Duodenal mucosa (tissue), 2 donors: ENCODE measurements at regions not wholly inside any gene's neighbourhood (a gene's known extent, or its start where the extent isn't known, plus 50 kb on each side); places are given as distances from the start of the nearest gene placed in this dataset.
"Not testable (repeated sequence)": the region's sequence is repeated elsewhere in the genome, so short reads cannot be mapped to it uniquely, and the experiment has no call there.

Experiments used
- H3K27ac ChIP-seq: one replicate; pipeline ENCODE4 v1.7.0; 2013; ENCODE audit warnings: low read depth, low read length
- H3K27me3 ChIP-seq, 2 donors: one replicate each; pipeline ENCODE4 v1.7.0; 2013; ENCODE audit warnings: low read length in 2 of 2, control low read depth in 1 of 2; ENCODE audit not compliant: insufficient read depth in 2 of 2, control insufficient read depth in 1 of 2
- H3K36me3 ChIP-seq, 2 donors: one replicate each; pipeline ENCODE4 v1.7.0; 2013; ENCODE audit warnings: low read length in 2 of 2, control low read depth in 1 of 2; ENCODE audit not compliant: insufficient read depth in 2 of 2, control insufficient read depth in 1 of 2
- H3K4me1 ChIP-seq, 2 donors: one replicate each; pipeline ENCODE4 v1.7.0; 2013; ENCODE audit warnings: low read length in 2 of 2, control low read depth in 1 of 2; ENCODE audit not compliant: insufficient read depth in 2 of 2, control insufficient read depth in 1 of 2
- H3K4me3 ChIP-seq, 2 donors: one replicate each; pipeline ENCODE4 v1.7.0; 2013; ENCODE audit warnings: low read length in 2 of 2, low read depth in 1 of 2
- H3K9ac ChIP-seq, 2 donors: one replicate each; pipeline ENCODE4 v1.7.0; 2013; ENCODE audit warnings: low read length in 2 of 2, low read depth in 1 of 2
- H3K9me3 ChIP-seq, 2 donors: one replicate each; pipeline ENCODE4 v1.7.0; 2013; ENCODE audit warnings: low read length in 2 of 2, control low read depth in 1 of 2; ENCODE audit not compliant: control insufficient read depth in 1 of 2

- no peaks in the 10 kb centered on the region for H3K9me3 ChIP-seq
- H3K4me3 ChIP-seq = no peak overlapping the region
- H3K9ac ChIP-seq = no peak overlapping the region
- H3K4me1 ChIP-seq = no peaks in the 10 kb centered on the region
- no peaks in the 10 kb centered on the region for H3K27me3 ChIP-seq
- no peaks in the 10 kb centered on the region for H3K36me3 ChIP-seq
- no peak overlapping the region for H3K27ac ChIP-seq
Measured at GRCh38 chr14:53622447-53622846, 334.2 kb downstream of the BMP4 start.

- no peak overlapping the region for H3K27ac ChIP-seq
- H3K36me3 ChIP-seq = no peaks in the 10 kb centered on the region
- no peaks in the 10 kb centered on the region for H3K4me1 ChIP-seq
- H3K9me3 ChIP-seq = no peaks in the 10 kb centered on the region
- H3K27me3 ChIP-seq = no peaks in the 10 kb centered on the region
- H3K9ac ChIP-seq = no peak overlapping the region
- no peak overlapping the region for H3K4me3 ChIP-seq
Measured at GRCh38 chr14:53621921-53622320, 334.7 kb downstream of the BMP4 start.

- no peaks in the 10 kb centered on the region for H3K27me3 ChIP-seq
- no peaks in the 10 kb centered on the region for H3K36me3 ChIP-seq
- H3K27ac ChIP-seq = no peak overlapping the region
- no peaks in the 10 kb centered on the region for H3K4me1 ChIP-seq
- H3K9me3 ChIP-seq = no peaks in the 10 kb centered on the region
- no peak overlapping the region for H3K9ac ChIP-seq
- H3K4me3 ChIP-seq = no peak overlapping the region
Measured at GRCh38 chr14:53621433-53621832, 335.2 kb downstream of the BMP4 start.

GRCh38 chr14:53620890-53621289 is 335.7 kb downstream of the BMP4 start:
- no peaks in the 10 kb centered on the region for H3K27me3 ChIP-seq
- H3K9ac ChIP-seq = no peak overlapping the region
- H3K27ac ChIP-seq = no peak overlapping the region
- no peak overlapping the region for H3K4me3 ChIP-seq
- H3K4me1 ChIP-seq = no peaks in the 10 kb centered on the region
- no peaks in the 10 kb centered on the region for H3K9me3 ChIP-seq
- H3K36me3 ChIP-seq = no peaks in the 10 kb centered on the region

- H3K4me3 ChIP-seq = no peak overlapping the region
- H3K9ac ChIP-seq = no peak overlapping the region
- H3K36me3 ChIP-seq = no peaks in the 10 kb centered on the region
- no peaks in the 10 kb centered on the region for H3K9me3 ChIP-seq
- no peak overlapping the region for H3K27ac ChIP-seq
- no peaks in the 10 kb centered on the region for H3K4me1 ChIP-seq
- no peaks in the 10 kb centered on the region for H3K27me3 ChIP-seq
Measured at GRCh38 chr14:53620317-53620716, 336.3 kb downstream of the BMP4 start.

- H3K9me3 ChIP-seq = no peaks in the 10 kb centered on the region
- H3K4me3 ChIP-seq = no peak overlapping the region
- no peak overlapping the region for H3K9ac ChIP-seq
- H3K36me3 ChIP-seq = no peaks in the 10 kb centered on the region
- no peak overlapping the region for H3K27ac ChIP-seq
- no peaks in the 10 kb centered on the region for H3K27me3 ChIP-seq
- H3K4me1 ChIP-seq = no peaks in the 10 kb centered on the region
Measured at GRCh38 chr14:53619691-53620231, 336.9 kb downstream of the BMP4 start.

- not testable (repeated sequence) for H3K27ac ChIP-seq, H3K9ac ChIP-seq, H3K4me1 ChIP-seq, H3K9me3 ChIP-seq, H3K4me3 ChIP-seq, H3K27me3 ChIP-seq, H3K36me3 ChIP-seq
Measured at GRCh38 chr14:53616536-53616935, 340.1 kb downstream of the BMP4 start.

GRCh38 chr14:53615252-53615651 is 341.4 kb downstream of the BMP4 start:
- H3K9me3 ChIP-seq = no peaks in the 10 kb centered on the region
- no peak overlapping the region for H3K9ac ChIP-seq
- H3K27me3 ChIP-seq = no peaks in the 10 kb centered on the region
- peaks cover 0 to 10% of the 10 kb centered on the region in 2 donors for H3K4me1 ChIP-seq
- H3K4me3 ChIP-seq = no peak overlapping the region
- no peak overlapping the region for H3K27ac ChIP-seq
- no peaks in the 10 kb centered on the region for H3K36me3 ChIP-seq

GRCh38 chr14:53613404-53614253 is 343.0 kb downstream of the BMP4 start:
- Histone ChIP-seq H3K9ac (peak overlapping the region; percentile 35 to 65), H3K4me1 (peaks cover 6 to 16% of the 10 kb centered on the region in 2 donors), H3K4me3 (peak overlapping the region; percentile 56 to 67), H3K9me3 (no peaks in the 10 kb centered on the region), H3K36me3 (no peaks in the 10 kb centered on the region), H3K27ac (peak overlapping the region; percentile 41), H3K27me3 (no peaks in the 10 kb centered on the region)

- H3K27ac ChIP-seq = no peak overlapping the region
- H3K9ac ChIP-seq = no peak overlapping the region
- no peak overlapping the region for H3K4me3 ChIP-seq
- H3K9me3 ChIP-seq = no peaks in the 10 kb centered on the region
- no peaks in the 10 kb centered on the region for H3K36me3 ChIP-seq
- peaks cover 7 to 20% of the 10 kb centered on the region in 2 donors for H3K4me1 ChIP-seq
- no peaks in the 10 kb centered on the region for H3K27me3 ChIP-seq
Measured at GRCh38 chr14:53610947-53611346, 345.7 kb downstream of the BMP4 start.
